Stimulated activated naive CD4-positive, alpha-beta T cell treated with Interleukin-2 at 50 U/mL for 16 hours (primary cell): ENCODE measurements at regions not wholly inside any gene's neighbourhood (a gene's known extent, or its start where the extent isn't known, plus 50 kb on each side); places are given as distances from the start of the nearest gene placed in this dataset.

ENCODE experiments used
- DNase-seq: peaks from one replicate; lab custom pipeline; 2025; lab: John Stamatoyannopoulos, UW

DNA sequence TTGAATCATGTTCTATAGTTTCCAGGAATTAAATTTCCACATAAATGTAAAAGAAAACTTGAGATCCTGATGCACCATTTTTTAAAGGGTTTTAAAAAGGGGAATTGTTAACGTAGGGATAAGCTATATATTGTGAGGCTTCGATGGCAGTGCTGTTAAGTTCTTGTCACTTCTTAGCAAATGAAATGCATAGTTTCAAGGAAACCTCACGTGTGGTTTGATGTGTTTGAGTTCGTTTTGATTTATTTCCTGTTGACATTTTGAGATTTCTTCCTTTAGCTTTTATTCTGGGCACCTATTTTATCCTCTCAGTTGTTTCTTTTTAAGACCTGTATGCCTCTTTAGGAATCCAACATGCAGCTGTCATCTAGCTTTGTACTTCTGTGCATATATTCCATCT is 301.0 kb downstream of the DOCK8 start:
- DNase-seq, result no peak

DNA sequence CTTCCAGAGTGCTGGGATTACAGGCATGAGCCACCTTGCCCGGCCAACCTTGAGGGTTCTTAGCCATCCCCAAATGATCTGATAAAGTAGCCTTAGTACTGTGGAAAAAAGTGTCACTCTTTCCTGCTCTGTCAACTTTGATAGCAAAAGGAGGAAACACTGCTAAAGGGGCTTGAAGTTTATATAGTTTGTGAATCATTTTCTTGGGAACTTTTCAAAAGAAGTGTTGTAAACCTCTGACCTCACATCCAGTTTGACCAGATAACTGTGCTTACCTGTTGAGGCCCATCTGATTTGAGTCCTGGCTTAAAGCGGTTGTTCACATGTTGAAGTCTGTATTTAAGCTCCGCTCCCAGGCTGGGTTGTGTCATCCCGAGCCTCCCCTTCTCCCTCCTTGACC is 303.3 kb downstream of the DOCK8 start:
- DNase-seq, result no peak

DNA sequence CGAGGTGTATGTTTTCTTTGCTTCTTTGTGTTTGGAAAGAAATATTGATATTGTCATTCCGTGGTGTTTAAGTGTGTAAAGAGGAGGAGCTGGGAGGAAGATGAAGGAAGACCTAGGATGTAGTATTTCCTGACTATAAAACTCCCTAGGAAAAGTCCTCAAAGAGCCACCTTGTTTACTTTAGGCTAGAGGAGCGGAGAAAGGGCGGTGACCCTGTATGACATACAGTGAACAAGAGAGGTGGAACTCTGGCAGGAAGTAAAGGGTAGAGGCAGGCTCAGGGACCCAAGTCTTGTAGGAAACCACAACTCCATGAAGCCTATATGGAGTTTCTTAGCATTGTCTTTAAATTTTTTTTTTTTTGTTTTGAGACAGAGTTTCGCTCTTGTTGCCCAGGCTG is 303.9 kb downstream of the DOCK8 start:
- DNase-seq, result no peak

DNA sequence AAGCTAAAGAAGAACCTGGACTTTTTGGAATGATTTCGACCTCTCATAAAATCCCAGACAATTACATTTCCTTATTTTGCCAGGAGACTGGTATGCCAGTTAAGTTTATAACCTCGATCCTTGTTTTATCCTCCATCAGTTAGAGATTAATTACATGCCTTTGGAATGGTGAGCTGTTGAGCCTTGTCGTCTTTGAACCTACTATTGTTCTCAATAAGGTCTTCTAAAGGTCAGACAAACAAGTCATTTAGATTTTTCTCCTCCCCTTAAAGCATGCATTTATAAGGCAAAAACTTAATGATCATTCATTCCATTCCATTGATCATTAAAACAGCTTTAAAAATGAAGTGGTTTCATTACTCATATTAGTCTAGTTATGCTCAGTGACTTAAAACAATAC is 304.9 kb downstream of the DOCK8 start:
- DNase-seq, result no peak

DNA sequence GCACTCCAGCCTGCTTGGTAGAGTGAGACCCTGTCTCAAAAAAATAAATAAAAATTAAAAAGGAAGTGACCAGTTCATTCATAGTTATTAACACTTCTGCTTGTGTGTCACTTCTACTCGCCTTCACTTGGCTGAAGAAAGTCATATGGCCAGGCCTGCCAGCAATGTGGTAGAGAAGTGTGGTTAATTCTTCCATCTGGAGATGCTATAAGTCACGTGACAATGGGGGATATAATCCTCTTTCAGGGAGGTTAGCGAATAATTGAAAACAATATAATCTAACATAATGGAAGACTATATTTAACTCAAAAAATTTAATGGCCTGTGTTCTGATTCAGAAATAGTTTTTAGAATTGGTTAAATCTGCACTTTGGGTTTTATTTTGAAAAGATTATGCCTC is 305.6 kb downstream of the DOCK8 start:
- DNase-seq, result no peak

DNA sequence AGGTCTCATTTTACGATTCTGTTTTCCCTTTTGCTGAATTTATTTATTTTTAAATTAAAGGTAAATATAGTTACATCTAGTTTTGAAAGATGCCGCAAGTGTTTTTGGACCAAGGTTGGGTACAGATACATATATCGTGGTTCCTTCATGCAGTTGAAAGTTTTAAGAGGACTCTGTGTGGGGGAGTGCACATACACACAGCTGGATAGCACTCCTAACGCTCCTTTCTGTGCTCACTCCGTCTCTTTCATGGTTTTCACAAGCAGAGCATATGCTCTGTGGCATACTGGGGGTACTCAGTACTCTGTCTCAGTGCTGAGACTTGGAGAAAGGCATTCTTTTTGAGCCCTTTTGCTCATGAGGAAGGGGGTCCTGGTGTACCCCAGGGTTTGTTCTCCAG is 307.5 kb downstream of the DOCK8 start:
- no peak for DNase-seq

DNA sequence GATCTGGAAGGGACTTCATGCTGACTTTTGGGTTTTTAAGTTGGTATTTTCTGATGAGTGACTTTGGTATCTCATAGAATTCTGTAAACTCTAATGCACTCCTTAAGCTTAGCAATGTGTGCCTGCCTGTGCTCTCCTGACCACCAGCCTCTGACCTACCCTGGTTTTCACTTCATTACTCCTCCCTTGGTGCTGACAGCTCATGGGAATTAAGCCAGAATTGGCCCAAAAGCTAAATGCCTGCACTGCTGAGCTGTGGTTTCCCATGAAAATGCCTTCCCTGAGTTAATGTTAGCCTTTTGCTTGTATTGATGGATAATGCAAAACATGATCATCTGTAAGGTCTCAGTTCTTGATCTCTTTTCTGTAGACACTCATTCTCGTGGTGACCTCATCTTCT is 308.0 kb downstream of the DOCK8 start:
- DNase-seq, result no peak

DNA sequence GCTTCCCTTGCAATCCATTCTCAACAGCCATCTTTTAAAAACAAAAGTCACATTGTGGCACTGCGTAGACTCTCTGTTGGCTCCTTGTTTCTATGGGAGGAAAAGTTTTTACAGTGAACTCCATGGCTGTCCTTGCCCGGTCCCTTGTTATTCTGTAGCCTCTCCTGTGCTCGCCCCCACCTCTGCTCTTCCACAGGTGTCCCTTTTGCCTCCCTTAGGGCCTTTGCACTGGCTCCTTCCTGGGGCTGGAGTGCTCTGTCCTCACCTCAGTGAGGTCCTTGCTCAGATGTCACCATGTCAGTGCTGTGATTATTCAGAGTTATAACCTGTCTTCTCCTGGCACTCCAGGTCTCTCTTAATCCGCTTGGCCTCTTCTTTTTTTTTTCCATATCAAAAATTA is 308.8 kb downstream of the DOCK8 start:
- no peak for DNase-seq

DNA sequence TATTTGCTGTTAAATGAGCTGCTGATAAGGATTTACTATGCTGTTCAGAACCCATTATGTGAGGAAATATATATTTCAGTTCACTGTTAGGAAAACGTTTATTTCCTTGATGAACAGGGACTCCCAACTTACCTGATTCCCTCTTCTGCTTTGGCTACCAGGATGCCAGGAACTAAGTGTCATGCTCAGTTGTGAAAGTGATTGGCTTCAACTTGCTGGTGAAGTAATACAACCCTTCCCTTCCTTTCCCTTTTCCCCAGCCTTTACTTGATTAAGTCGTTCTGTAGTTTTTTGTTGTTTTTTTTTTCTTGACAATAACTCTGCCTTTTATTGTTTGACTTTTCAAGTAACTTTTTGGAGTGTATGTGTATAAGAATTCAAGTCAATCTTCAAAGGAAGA is 309.3 kb downstream of the DOCK8 start:
- no peak for DNase-seq

DNA sequence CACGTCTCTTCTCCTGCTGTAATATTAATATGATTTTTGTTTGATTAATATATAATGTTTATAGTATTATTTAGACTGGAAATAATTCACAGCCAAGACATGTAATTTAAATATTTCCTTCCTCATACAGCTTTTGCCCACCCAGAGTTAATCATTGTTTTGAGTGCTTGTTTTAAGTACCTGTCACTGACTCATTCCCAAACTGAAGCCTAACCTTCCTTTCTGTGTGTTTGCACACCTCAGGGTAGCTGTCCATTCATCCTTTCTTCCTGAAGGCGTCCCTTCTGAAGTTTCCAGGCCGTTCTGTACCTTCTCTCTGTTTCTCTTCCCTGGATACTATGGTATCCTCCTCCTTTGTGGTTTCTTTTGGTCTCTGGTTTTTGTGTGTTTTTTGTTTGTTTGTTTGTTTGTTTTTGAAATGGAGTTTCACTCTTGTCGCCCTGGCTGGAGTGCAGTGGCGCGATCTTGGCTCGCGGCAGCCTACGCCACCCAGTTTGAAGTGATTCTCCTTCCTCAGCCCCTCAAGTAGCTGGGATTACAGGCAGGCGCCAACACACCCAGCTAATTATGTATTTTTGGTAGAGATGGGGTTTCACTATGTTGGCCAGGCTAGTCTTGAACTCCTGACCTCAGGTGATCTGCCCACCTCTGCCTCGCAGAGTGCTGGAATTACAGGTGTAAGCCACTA is 312.4 kb downstream of the DOCK8 start:
- DNase-seq, result no peak

DNA sequence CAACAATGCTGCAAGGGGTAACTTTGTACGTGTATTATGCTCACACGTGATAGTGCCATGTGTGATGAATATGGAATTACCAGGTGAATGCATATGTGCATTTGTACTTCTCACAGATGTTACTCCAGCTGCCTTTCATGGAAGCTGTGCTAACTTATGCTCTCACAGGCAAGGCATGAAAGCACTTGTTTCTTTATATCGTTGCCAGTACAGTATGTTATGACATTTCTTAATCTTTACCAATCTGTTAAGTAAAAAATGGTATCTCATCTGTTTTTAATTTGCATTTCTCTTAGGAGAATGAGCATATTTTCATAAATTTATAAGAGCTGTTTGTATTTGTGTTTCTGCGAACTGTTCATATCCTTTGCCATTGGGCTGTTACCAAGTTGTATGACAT is 311.8 kb upstream of the DMRT1 start:
- DNase-seq, result no peak

DNA sequence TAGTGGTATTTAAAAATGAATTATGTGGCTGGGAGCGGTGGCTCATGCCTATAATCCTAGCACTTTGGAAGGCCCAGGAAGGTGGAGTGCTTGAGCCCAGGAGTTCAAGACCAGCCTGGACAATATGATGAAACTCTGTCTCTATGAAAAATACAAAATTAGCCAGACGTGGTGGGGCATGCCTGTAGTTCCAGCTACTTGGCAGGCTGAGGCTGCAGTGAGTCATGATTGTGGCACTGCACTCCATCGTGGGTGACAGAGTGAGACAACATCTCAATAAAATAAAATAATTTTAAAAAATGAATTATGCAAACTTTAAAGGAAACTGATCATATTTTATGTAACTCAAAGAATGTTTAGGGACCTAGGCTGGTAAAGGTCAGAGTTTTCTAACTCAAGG is 310.8 kb upstream of the DMRT1 start:
- DNase-seq, result no peak

DNA sequence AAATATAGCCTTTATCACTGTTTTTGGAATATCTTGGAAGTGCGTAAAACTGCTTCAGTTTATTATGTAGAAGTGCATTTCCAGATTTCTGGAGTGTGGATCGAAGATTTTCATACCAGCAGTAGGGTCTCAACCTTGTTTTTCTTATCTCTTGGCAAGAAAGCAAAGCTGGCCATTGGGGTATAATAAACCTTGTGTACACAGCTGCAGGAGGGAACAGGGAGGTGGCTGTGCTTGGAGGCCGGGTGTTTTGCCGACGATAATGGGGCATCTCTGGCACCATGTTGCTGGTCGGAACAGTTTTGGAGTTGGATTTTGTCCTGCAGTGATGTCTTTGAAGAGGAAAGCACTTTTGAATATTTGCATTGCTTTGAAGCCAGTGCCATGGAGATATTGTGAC is 308.8 kb upstream of the DMRT1 start:
- DNase-seq, result no peak

DNA sequence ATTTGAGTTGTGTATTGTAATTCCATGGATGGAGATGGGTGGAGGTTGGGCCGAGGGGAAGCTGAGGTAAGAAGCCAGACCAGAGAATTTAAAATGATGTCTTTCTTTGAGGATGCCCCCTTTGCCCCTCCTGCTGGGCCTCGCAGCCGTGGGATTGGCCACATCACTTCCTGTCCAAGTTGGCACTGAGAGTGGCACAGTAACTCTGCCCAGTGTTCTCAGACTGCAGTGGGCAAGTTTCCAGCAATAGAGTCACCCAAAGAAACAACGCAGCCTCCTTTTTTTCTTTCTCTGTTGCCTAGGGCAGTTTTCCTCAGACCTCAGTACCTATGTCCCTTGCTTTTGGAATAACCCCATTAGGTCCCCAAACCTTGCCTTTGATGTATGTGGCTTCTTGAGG is 306.6 kb upstream of the DMRT1 start:
- DNase-seq, result no peak

DNA sequence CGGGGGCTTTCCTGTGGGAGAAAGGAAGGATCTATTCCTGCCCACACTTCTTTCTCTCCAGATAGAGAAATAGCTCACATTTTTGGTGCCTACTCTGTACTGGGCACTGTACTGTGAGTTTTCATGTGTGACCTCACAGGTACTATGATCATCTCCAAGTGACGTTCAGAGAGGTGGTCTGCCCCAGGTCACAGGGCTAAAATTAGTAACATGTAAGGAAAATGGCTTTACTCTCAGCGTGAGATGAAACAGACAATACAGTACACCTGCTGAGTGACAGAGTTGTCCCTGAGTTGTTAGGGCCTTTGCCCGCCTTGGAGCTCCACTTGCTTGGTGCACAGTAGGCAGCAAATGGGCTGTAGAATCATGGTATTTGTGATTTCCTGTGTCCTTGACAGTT is 306.1 kb upstream of the DMRT1 start:
- DNase-seq, result no peak

DNA sequence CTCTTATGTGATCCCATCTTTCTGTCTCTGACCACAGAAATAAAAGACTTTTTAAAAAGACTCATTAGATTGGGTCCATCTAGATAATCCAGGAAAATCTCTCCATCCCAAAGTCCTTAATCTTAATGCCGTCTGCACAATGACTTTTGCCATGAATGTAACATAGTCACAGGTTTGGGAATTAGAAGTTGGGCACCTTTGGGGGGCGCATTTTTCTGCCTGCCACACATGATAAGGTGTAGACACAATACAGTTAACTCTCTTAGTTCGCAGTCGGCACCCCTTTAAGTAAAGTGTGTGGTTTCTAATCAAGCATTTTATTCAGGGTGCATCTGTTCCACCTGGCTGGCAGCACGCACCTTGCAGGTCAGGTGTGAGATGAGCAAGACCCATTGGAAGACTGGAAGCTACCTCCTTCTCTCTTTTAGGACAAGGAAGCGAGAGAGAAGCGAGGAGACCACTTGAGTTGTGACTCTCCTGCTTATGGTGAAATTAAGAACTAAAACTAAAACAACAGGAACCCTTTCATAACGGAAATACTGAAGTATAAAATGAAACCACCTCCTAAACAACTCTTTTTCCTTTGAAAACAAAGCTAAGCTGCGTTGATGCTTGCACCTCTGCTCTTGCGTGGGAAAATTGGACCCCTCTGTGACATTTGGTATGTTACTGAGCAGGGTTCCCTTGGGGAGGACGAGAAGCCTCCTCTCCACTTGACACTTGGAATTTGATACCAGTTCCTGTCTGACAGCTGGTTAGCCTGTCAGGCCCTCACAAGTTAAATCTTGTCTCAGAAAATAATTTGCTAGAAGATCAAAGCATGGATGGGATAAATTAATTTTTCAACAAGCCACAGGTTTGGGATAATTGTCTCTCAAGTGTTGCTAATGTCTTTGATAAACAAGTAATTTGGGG is 304.6 kb upstream of the DMRT1 start:
- no peak for DNase-seq

DNA sequence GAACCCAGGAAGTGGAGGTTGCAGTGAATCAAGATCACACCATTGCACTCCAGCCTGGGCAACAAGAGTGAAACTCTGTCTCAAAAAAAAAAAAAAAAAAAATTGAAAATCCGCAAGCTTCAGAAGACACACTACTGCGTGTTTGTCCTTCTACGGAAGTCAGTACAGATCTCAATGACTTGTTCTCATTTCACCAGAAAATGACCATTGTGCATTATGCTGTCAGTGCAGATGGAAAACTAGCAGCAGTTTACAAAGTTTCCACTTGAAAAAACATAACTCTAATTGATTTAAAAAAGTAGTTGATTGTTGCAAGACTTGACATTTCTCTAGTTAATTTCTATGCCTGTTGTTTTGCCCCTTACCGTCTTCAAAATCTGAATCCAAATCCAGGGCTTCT is 298.0 kb upstream of the DMRT1 start:
- DNase-seq, result no peak

DNA sequence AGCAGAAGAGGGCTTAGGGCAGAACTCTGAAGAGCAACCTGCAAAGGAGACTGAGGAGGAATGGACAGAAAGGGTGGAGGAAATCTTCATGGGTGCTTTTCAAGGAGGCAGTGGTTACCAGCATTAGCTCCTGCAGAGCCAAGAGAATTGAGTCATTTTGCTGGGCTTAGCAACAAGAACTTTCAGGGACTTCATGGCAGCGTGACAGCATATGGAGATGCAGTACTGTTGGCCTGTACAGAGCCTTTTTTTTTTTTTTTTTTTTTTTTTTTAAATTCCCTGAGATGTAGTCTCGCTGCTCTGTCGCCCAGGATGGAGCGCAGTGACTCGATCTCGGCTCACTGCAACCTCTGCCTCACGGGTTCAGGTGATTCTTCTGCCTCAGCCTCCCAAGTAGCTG is 296.0 kb upstream of the DMRT1 start:
- DNase-seq, result no peak

DNA sequence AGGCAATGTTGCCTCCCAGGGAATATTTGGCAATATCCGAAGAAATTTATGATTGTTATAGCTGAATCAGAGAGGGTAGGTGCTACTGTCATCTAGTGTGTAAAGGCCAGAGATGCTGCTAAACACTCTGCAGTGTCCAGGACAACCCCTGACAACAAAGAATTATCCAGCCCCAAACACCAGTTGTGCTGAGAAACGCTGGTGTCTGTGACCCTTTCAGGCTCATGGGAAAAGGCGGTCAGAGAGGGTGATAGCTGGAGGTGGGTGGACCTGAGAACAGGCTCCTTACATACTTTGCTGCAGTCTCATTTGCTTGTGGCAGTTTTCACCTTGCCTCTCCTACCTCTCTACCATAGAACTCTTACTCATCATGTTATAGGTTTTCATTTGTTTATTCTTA is 295.3 kb upstream of the DMRT1 start:
- no peak for DNase-seq

DNA sequence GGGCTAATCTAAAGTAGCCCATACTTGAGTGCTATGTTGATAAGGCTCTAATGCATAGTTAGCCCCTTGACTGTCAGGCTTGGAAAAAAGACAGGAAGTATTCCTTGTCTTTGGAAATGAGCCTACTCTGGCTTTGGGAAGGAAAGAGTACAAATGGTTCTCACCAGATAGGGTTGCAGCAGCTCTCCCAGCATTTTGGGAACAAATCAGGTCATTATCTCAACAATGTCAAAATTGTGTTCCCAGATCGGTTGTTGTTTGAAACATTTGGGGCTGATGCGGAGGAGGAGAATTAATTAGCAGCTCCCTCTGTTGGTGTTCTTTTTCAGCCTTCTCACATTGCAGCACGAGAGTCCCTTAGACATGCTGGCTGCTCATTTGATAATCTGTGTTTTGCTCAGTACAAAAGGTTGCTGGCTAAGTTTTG is 294.7 kb upstream of the DMRT1 start:
- no peak for DNase-seq

DNA sequence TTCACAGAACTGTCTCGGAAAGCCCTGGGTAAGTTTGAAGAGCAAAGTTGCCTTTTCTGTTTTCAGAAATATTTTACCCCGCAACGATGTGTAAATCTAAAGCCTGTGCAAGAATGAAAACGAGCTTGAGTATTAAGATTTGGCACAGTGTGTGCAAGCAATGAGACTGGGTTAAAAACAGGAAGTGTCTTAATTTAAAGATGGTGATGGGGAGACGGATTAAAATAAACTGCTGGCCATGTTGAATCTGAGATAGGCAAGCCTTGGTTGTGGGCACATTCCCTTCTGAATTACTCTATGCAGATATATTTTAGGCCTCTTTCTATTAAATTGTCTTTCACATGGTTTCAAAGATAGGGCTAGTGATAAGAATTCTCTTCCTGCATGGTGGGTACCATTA is 294.2 kb upstream of the DMRT1 start:
- no peak for DNase-seq

DNA sequence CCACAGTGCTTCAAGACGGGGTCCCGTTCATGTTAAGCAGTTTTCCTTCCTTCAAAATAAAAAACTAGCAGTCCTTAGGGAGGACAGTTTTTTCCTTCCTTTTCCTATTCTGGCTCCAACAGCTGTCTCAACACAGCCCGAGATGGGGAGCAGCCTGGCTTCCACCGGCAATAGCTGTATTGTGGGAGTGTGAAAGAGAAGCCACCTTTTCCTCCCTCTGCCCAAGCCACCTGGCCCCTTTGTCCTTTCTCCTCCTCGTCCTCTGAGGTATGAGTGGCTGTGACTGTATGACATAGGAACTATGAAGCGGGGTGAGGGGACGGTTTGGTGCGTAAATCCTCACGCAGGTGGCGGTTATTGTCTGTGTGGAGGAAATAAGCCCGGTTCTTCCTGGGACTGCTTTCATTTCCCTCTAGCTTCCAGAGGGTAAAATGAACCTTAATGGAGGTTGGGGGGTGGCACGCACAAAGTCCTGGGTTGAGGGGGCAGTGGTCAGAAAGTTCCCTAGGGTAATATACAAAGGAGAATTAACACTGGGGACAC is 292.0 kb upstream of the DMRT1 start:
- no peak for DNase-seq

DNA sequence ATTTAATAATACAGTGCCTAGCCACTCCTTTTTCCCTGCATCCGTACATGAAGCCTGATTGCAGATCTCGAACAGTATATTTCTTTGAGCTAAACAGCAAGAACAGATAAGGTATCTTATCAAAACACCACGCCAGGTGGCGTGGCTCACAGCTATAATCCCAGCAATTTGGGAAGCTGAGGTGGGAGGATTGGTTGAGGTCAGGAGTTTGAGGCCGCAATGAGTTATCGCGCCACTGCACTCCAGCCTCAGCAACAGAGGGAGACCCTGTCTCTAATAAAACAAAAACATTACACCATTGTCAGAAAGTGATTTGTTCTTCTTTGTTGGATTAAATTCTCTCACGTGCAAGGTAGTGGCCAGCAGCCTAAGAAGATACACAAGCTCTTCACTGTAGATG is 291.2 kb upstream of the DMRT1 start:
- DNase-seq, result no peak
